H1 (cell line): ENCODE measurements at regions not wholly inside any gene's neighbourhood (a gene's known extent, or its start where the extent isn't known, plus 50 kb on each side); places are given as distances from the start of the nearest gene placed in this dataset.

Experiments used
- CTCF ChIA-PET: fragments of 300-600 bp; sonication (Branson Sonifier 250); formaldehyde crosslinking; loops from one replicate; lab custom pipeline; 2021; ENCODE audit not compliant: partially characterized antibody; lab: Charles Lee
- POLR2A ChIA-PET: fragments of 300-600 bp; sonication (Branson Sonifier 250); formaldehyde crosslinking; loops from one replicate; lab custom pipeline; 2021; ENCODE audit warnings: inconsistent platforms; ENCODE audit not compliant: partially characterized antibody; lab: Charles Lee
- DNase-seq, 2 experiments: peaks; one replicate each; pipeline versions ENCODE4 v3.0.0 to v3.0.0-alpha.2; 2010 to 2022; ENCODE audit warnings: low spot score in 2 of 2, low read depth in 1 of 2, mixed read lengths in 1 of 2
- FAIRE-seq: peaks from 2 replicates; lab custom pipeline; 2011; peaks lifted over from hg19 to GRCh38; lab: Jason Lieb, UNC
- H2AFZ ChIP-seq: 2 replicates; pipeline ENCODE4 v1.8.1; 2012; ENCODE audit warnings: low read length, inconsistent platforms
- H2AK5ac ChIP-seq: 2 replicates; pipeline ENCODE4 v1.6.1; 2013; ENCODE audit warnings: low read depth, low read length
- H2BK120ac ChIP-seq: replicated peaks from 2 replicates; pipeline ENCODE3; 2013; ENCODE audit warnings: low read depth, low read length, inconsistent platforms
- H2BK12ac ChIP-seq: 2 replicates; pipeline ENCODE4 v1.6.1; 2013; ENCODE audit warnings: low read depth, low read length
- H2BK15ac ChIP-seq: 2 replicates; pipeline ENCODE4 v1.6.1; 2013; ENCODE audit warnings: low read length
- H2BK20ac ChIP-seq: 2 replicates; pipeline ENCODE4 v1.6.1; 2013; ENCODE audit warnings: low read length
- H2BK5ac ChIP-seq: 2 replicates; pipeline ENCODE4 v1.6.1; 2013; ENCODE audit warnings: low read depth, low read length
- H3K14ac ChIP-seq: 2 replicates; pipeline ENCODE4 v1.6.1; 2013; ENCODE audit warnings: inconsistent platforms; ENCODE audit not compliant: insufficient read length
- H3K18ac ChIP-seq: 2 replicates; pipeline ENCODE4 v1.6.1; 2013; ENCODE audit warnings: low read length; ENCODE audit errors: extremely low read depth
- H3K23ac ChIP-seq: 2 replicates; pipeline ENCODE4 v1.6.1; 2013; ENCODE audit warnings: inconsistent platforms; ENCODE audit not compliant: insufficient read length
- H3K23me2 ChIP-seq: 2 replicates; pipeline ENCODE4 v1.6.1; 2013; ENCODE audit warnings: low read depth, low read length
- H3K27ac ChIP-seq: 2 replicates; pipeline ENCODE4 v1.6.1; 2011; ENCODE audit warnings: low read depth, low read length, inconsistent platforms
- H3K27me3 ChIP-seq, 4 experiments: replicated peaks in 1 of 4; 1 replicate in 1 of 4; 2 replicates in 3 of 4; pipeline versions ENCODE4 v1.6.1 to v1.8.1; 2011 to 2013; ENCODE audit warnings: low read length in 3 of 4, mild to moderate bottlenecking in 3 of 4, inconsistent platforms in 2 of 4, mixed read lengths in 2 of 4, moderate library complexity in 1 of 4; ENCODE audit not compliant: control insufficient read depth in 3 of 4, insufficient read depth in 3 of 4; ENCODE audit errors: extremely low read depth in 1 of 4
- H3K36me3 ChIP-seq, 4 experiments: 2 replicates each; pipeline versions ENCODE4 v1.6.1 to v1.8.1; 2011 to 2013; ENCODE audit warnings: mild to moderate bottlenecking in 4 of 4, low read length in 3 of 4, moderate library complexity in 2 of 4, control low read depth in 1 of 4, inconsistent platforms in 1 of 4; ENCODE audit not compliant: insufficient read depth in 4 of 4, control insufficient read depth in 2 of 4
- H3K4ac ChIP-seq: replicated peaks from 2 replicates; pipeline ENCODE3; 2013; ENCODE audit warnings: low read length, low read depth, mixed read lengths, inconsistent platforms; ENCODE audit not compliant: insufficient read length
- H3K4me1 ChIP-seq, 4 experiments: replicated peaks in 1 of 4; 1 replicate in 1 of 4; 2 replicates in 3 of 4; pipeline versions ENCODE4 v1.6.1 to v1.8.1; 2011 to 2013; ENCODE audit warnings: low read length in 3 of 4, inconsistent platforms in 2 of 4, mixed read lengths in 1 of 4; ENCODE audit not compliant: insufficient read depth in 4 of 4, control insufficient read depth in 3 of 4
- H3K4me2 ChIP-seq, 2 experiments: 2 replicates each; pipeline versions ENCODE4 v1.6.1 to v1.8.1; 2011 to 2013; ENCODE audit warnings: low read depth in 2 of 2, low read length in 2 of 2, control low read depth in 1 of 2, inconsistent platforms in 1 of 2, mild to moderate bottlenecking in 1 of 2; ENCODE audit not compliant: insufficient read depth in 1 of 2
- H3K4me3 ChIP-seq, 4 experiments: fragments of 200-600, 300-600 bp in 1 of 4; sonication (generic), shearing (Covaris generic), sonication (Bioruptor Twin) in 1 of 4; 2 replicates each; pipeline versions ENCODE4 v1.5.1 to v1.8.1; 2011 to 2016; ENCODE audit warnings: low read length in 4 of 4, low read depth in 3 of 4, control low read depth in 2 of 4, inconsistent platforms in 2 of 4, mild to moderate bottlenecking in 2 of 4, mixed read lengths in 1 of 4, moderate library complexity in 1 of 4; ENCODE audit not compliant: insufficient read depth in 2 of 4; ENCODE audit errors: extremely low read depth in 1 of 4
- H3K56ac ChIP-seq: replicated peaks from 2 replicates; pipeline ENCODE3; 2013; ENCODE audit warnings: low read depth, mild to moderate bottlenecking, mixed read lengths, low read length, inconsistent platforms; ENCODE audit not compliant: insufficient read length
- H3K79me1 ChIP-seq: 2 replicates; pipeline ENCODE4 v1.6.1; 2013; ENCODE audit warnings: low read depth, low read length, control low read depth
- H3K79me2 ChIP-seq, 2 experiments: 2 replicates each; pipeline versions ENCODE4 v1.6.1 to v1.8.1; 2012 to 2013; ENCODE audit warnings: low read length in 2 of 2, mild to moderate bottlenecking in 2 of 2, inconsistent platforms in 1 of 2; ENCODE audit not compliant: insufficient read depth in 2 of 2, control insufficient read depth in 1 of 2
- H3K9ac ChIP-seq, 4 experiments: replicated peaks in 1 of 4; 1 replicate in 1 of 4; 2 replicates in 3 of 4; pipeline versions ENCODE4 v1.6.1 to v1.8.1; 2011 to 2013; ENCODE audit warnings: low read depth in 3 of 4, low read length in 3 of 4, control low read depth in 2 of 4, mild to moderate bottlenecking in 2 of 4, moderate library complexity in 2 of 4, inconsistent platforms in 1 of 4; ENCODE audit errors: extremely low read depth in 1 of 4
- H3K9me3 ChIP-seq, 2 experiments: 2 replicates each; pipeline versions ENCODE4 v1.6.1 to v1.8.1; 2012 to 2013; ENCODE audit warnings: mild to moderate bottlenecking in 2 of 2, moderate library complexity in 2 of 2, control low read depth in 1 of 2, inconsistent platforms in 1 of 2, low read depth in 1 of 2, low read length in 1 of 2, mixed read lengths in 1 of 2; ENCODE audit not compliant: insufficient read depth in 2 of 2
- H4K20me1 ChIP-seq, 2 experiments: replicated peaks in 1 of 2; 2 replicates each; pipeline versions ENCODE3 to v1.8.1; 2011 to 2013; ENCODE audit warnings: inconsistent platforms in 2 of 2, low read length in 2 of 2, mild to moderate bottlenecking in 1 of 2; ENCODE audit not compliant: insufficient read depth in 2 of 2, control insufficient read depth in 1 of 2
- H4K5ac ChIP-seq: 2 replicates; pipeline ENCODE4 v1.6.1; 2013; ENCODE audit warnings: low read length, low read depth, mixed read lengths, inconsistent platforms; ENCODE audit not compliant: insufficient read length
- H4K8ac ChIP-seq: 2 replicates; pipeline ENCODE4 v1.8.0; 2013; ENCODE audit warnings: mild to moderate bottlenecking, moderate library complexity, low read length, inconsistent platforms; ENCODE audit not compliant: insufficient read depth; ENCODE audit errors: extremely low read depth
- H4K91ac ChIP-seq: replicated peaks from 2 replicates; pipeline ENCODE3; 2013; ENCODE audit warnings: low read length, mixed read lengths, inconsistent platforms; ENCODE audit not compliant: insufficient read length
- ASH2L ChIP-seq: fragments of 200-600, 300-600 bp; sonication (generic); IDR thresholded peaks from one replicate; pipeline ENCODE4 v1.7.1; 2017; ENCODE audit warnings: low read length
- RAD21 ChIP-seq, 2 experiments: IDR thresholded peaks in 1 of 2; conservative IDR thresholded peaks in 1 of 2; 2 replicates each; pipeline ENCODE4 v1.6.1; 2011; ENCODE audit warnings: low read depth in 2 of 2, low read length in 2 of 2, improper control_type of control experiment in 1 of 2, inconsistent platforms in 1 of 2, mild to moderate bottlenecking in 1 of 2, moderate library complexity in 1 of 2
- RXRA ChIP-seq: IDR thresholded peaks from 2 replicates; pipeline ENCODE4 v1.6.1; 2011; ENCODE audit warnings: low read depth, mild to moderate bottlenecking, low read length, moderate library complexity; ENCODE audit not compliant: insufficient read depth
- SP1 ChIP-seq: IDR thresholded peaks from 2 replicates; pipeline ENCODE4 v1.6.1; 2011; ENCODE audit warnings: low read depth, low read length
- WGBS, 2 experiments: shearing (Covaris generic) in 1 of 2; methylation state at CpG; one replicate each; pipeline versions ENCODE4 v1.1.6 to v1.1.7; 2013 to 2015; ENCODE audit warnings: low lambda C conversion rate in 2 of 2, mixed read lengths in 2 of 2, inconsistent platforms in 1 of 2, low coverage in 1 of 2, missing lambda C conversion rate in 1 of 2; ENCODE audit not compliant: insufficient replicate concordance in 2 of 2, insufficient coverage in 1 of 2, insufficient read length in 1 of 2; ENCODE audit errors: extremely low coverage in 1 of 2, missing lambda C conversion rate in 1 of 2; 5-methylcytosine and 5-hydroxymethylcytosine counted together

DNA sequence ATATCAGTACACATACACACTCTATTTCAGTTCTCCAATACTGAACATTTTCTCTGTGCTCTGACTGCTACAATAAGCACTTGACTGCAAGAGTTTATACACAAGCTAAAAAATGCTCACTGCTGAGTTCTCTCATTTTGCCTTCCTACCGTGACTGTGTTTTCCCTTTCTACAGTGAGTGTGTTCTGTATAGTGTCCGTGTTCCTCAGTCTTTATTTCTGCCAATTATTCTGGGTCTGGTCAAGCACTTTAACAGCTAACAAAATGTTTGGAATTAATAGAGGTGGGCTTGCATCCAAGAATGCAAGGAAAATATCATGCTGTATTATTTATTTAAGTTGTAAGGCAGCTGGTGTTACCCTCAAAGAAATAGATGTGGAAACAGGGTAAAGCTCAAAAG is 217.0 kb upstream of the NREP start:
- no peaks in the 10 kb centered on the region for H3K23me2 ChIP-seq
- no peak overlapping the region for H4K8ac ChIP-seq
- no peak overlapping the region for H3K14ac ChIP-seq
- H3K9me3 ChIP-seq, result no peaks in the 10 kb centered on the region
- H3K79me2 ChIP-seq, result no peaks in the 10 kb centered on the region
- no peak overlapping the region for H4K91ac ChIP-seq
- H2AK5ac ChIP-seq, result no peak overlapping the region
- H2BK12ac ChIP-seq, result no peak overlapping the region
- no peak overlapping the region for H3K23ac ChIP-seq
- H3K18ac ChIP-seq, result no peak overlapping the region
- DNase-seq, result no peak
- H3K4me1 ChIP-seq, result no peaks in the 10 kb centered on the region
- H3K79me1 ChIP-seq, result no peaks in the 10 kb centered on the region
- H2BK5ac ChIP-seq, result no peak overlapping the region
- 100% methylated on average over 2 of the region's 2 CpGs; no CpG with 5 or more reads in 1 of the 2 experiments for WGBS, 2 experiments
- no peak overlapping the region for H2AFZ ChIP-seq
- no peak overlapping the region for H2BK20ac ChIP-seq
- no peaks in the 10 kb centered on the region for H3K36me3 ChIP-seq
- no peak for TF ChIP-seq RAD21 (IDR thresholded peaks at IDR 0.05 in 1 of 2, conservative IDR thresholded peaks at IDR 0.05 in 1 of 2; ENCODE audit: low read depth in 2 of 2, low read length in 2 of 2)
- no peak for TF ChIP-seq RXRA
- no peak for TF ChIP-seq SP1
- TF ChIP-seq ASH2L, result no peak
- no peaks in the 10 kb centered on the region for H4K20me1 ChIP-seq
- no peak for FAIRE-seq
- H4K5ac ChIP-seq, result no peak overlapping the region
- no peak overlapping the region for H2BK15ac ChIP-seq
- H3K27ac ChIP-seq, result no peak overlapping the region
- H3K4ac ChIP-seq, result no peak overlapping the region
- ChIA-PET POLR2A (no interaction called here), CTCF (interaction anchor here (1.2 kb wide), 1 partner anchor 289 kb away, joined by 3 read pairs; no protein-coding TSS in a partner anchor)
- H3K27me3 ChIP-seq, result no peaks in the 10 kb centered on the region
- no peak overlapping the region for H3K9ac ChIP-seq
- H3K56ac ChIP-seq, result no peak overlapping the region
- no peak overlapping the region for H2BK120ac ChIP-seq
- H3K4me3 ChIP-seq, result no peak overlapping the region
- no peak overlapping the region for H3K4me2 ChIP-seq
